SK-N-MC (cell line): ENCODE measurements at regions not wholly inside any gene's neighbourhood (a gene's known extent, or its start where the extent isn't known, plus 50 kb on each side); places are given as distances from the start of the nearest gene placed in this dataset.

ENCODE experiments used
- EZH2 ChIP-seq: fragments of 200-600 bp; sonication (generic); IDR thresholded peaks from one replicate; pipeline ENCODE4 v1.6.1; 2017; ENCODE audit warnings: antibody characterized with exemption
- POLR2AphosphoS5 ChIP-seq: IDR thresholded peaks from 2 replicates; pipeline ENCODE4 v1.6.1; 2012; ENCODE audit warnings: mild to moderate bottlenecking, low read depth, low read length, borderline replicate concordance

DNA sequence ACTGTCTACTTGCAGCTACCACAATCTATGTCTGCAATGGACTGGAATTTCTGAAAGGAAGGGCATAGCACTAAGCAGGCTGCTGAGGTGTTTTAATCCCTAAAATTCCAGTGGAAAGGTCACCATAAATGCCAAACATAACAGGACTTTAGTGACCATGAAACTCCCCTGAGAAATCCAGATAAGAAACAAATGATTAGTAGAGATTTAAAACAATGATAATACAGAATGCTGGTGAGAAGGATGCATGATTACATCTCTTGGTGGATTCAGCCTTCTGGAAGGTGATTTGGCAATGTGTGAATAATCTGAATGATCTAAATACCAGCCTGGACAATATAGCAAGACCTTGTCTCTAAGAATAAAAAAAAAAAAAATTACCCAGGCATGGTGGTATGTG lies 475.0 kb upstream of the CBLB start:
- TF ChIP-seq POLR2AphosphoS5: no peak
- TF ChIP-seq EZH2: no peak
